BJ (cell line): ENCODE measurements at regions not wholly inside any gene's neighbourhood (a gene's known extent, or its start where the extent isn't known, plus 50 kb on each side); places are given as distances from the start of the nearest gene placed in this dataset.

Experiments
- CTCF ChIA-PET: fragments of 350-600 bp; formaldehyde crosslinking; extraction: SDS; loops from one replicate; lab custom pipeline; 2021; ENCODE audit warnings: antibody characterized with exemption, inconsistent platforms; lab: Yijun Ruan, JAX
- POLR2A ChIA-PET: fragments of 300-600 bp; sonication (Branson Sonifier 250); formaldehyde crosslinking; extraction: SDS; loops from one replicate; lab custom pipeline; 2021; ENCODE audit warnings: antibody characterized with exemption; lab: Charles Lee
- DNase-seq: peaks from one replicate; pipeline ENCODE4 v3.0.0-alpha.2; 2011; ENCODE audit warnings: low read depth
- H3K27me3 ChIP-seq: 2 replicates; pipeline ENCODE4 v1.6.0; 2011; ENCODE audit warnings: low read length; ENCODE audit not compliant: control insufficient read depth, insufficient read depth
- H3K36me3 ChIP-seq: 2 replicates; pipeline ENCODE4 v1.5.1; 2011; ENCODE audit warnings: low read length; ENCODE audit not compliant: control insufficient read depth, insufficient read depth
- H3K4me3 ChIP-seq: 2 replicates; pipeline ENCODE4 v1.5.1; 2011; ENCODE audit warnings: low read depth, mild to moderate bottlenecking, control low read depth, low read length
- CTCF ChIP-seq: IDR thresholded peaks from 2 replicates; pipeline ENCODE4 v1.5.1; 2011; ENCODE audit warnings: low read depth, mild to moderate bottlenecking, control low read depth, inconsistent platforms, low read length, moderate library complexity; ENCODE audit not compliant: insufficient read depth

- no peak for TF ChIP-seq CTCF
- ChIA-PET POLR2A (no interaction called here), CTCF (no interaction called here)
Measured at GRCh38 chr20:51914758-51915157, 112.4 kb upstream of the SALL4 start.

GRCh38 chr20:51910321-51911050 is 108.2 kb upstream of the SALL4 start:
- POLR2A ChIA-PET = no interaction called here

More at GRCh38 chr20:51914758-51915157, 112.4 kb upstream of the SALL4 start:
- no peaks in the 10 kb centered on the region for H3K27me3 ChIP-seq
- no peak for DNase-seq
- no peak overlapping the region for H3K4me3 ChIP-seq
- no peaks in the 10 kb centered on the region for H3K36me3 ChIP-seq

GRCh38 chr20:51906679-51907078 is 104.4 kb upstream of the SALL4 start:
- no peak for DNase-seq
- H3K27me3 ChIP-seq = no peaks in the 10 kb centered on the region; the same call in 1 of the 2 replicates
- no peak overlapping the region for H3K4me3 ChIP-seq
- no peak for TF ChIP-seq CTCF
- no peaks in the 10 kb centered on the region for H3K36me3 ChIP-seq
- ChIA-PET CTCF (no interaction called here), POLR2A (no interaction called here)

More at GRCh38 chr20:51910321-51911050, 108.2 kb upstream of the SALL4 start:
- no peaks in the 10 kb centered on the region for H3K36me3 ChIP-seq
- no peak overlapping the region for H3K4me3 ChIP-seq
- DNase-seq = peak; percentile 70
- H3K27me3 ChIP-seq = no peaks in the 10 kb centered on the region; the same call in 1 of the 2 replicates
- CTCF ChIA-PET = interaction anchor here (1.2 to 1.6 kb wide), 2 partner anchors 21 to 110 kb away, joined by 3 to 5 read pairs; no protein-coding TSS in a partner anchor
- TF ChIP-seq CTCF = no peak

GRCh38 chr20:51906049-51906448 is 103.7 kb upstream of the SALL4 start:
- no peak for TF ChIP-seq CTCF

GRCh38 chr20:51902933-51903332 is 100.6 kb upstream of the SALL4 start:
- Histone ChIP-seq H3K36me3 (no peaks in the 10 kb centered on the region), H3K27me3 (no peaks in the 10 kb centered on the region; the same call in 1 of the 2 replicates), H3K4me3 (no peak overlapping the region)
- POLR2A ChIA-PET = no interaction called here
- CTCF ChIA-PET = interaction anchor here (0.6 to 0.9 kb wide), 2 partner anchors 9 to 34 kb away, joined by 3 to 4 read pairs; no protein-coding TSS in a partner anchor
- no peak for DNase-seq
- no peak for TF ChIP-seq CTCF

More at GRCh38 chr20:51906049-51906448, 103.7 kb upstream of the SALL4 start:
- Histone ChIP-seq H3K27me3 (no peaks in the 10 kb centered on the region; the same call in 1 of the 2 replicates), H3K36me3 (no peaks in the 10 kb centered on the region), H3K4me3 (no peak overlapping the region)
- no peak for DNase-seq
- POLR2A ChIA-PET = no interaction called here
- CTCF ChIA-PET = interaction anchor here (0.6 kb wide), 1 partner anchor 18 kb away, joined by 3 read pairs; no protein-coding TSS in a partner anchor
